RKO (cell line): ENCODE measurements at regions not wholly inside any gene's neighbourhood (a gene's known extent, or its start where the extent isn't known, plus 50 kb on each side); places are given as distances from the start of the nearest gene placed in this dataset.
A peak's percentile ranks its signal among the peaks of the same experiment; 100 is the strongest.

ENCODE experiments used
- DNase-seq: peaks from one replicate; pipeline ENCODE4 v3.0.0-alpha.2; 2016; ENCODE audit warnings: low spot score

DNA sequence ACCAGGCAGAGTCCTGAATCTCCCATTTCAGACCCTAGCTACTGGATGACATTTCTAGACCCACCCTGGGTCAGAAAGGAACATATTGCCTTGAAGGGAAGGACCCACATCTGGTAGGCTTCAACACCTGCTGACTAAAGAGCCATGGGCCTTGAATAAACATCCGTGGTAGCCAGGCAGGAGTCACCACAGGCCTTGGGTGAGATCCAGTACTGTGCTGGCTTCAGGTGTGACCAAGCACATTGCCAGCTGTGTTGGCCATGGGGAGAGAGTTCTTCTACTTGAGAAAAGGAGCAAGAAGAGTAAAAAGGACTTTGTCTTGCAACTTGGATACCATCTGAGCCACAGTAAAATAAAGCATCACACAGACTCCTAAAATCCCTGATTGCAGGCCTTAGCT lies 332.6 kb downstream of the SLC16A7 start:
- no peak for DNase-seq

DNA sequence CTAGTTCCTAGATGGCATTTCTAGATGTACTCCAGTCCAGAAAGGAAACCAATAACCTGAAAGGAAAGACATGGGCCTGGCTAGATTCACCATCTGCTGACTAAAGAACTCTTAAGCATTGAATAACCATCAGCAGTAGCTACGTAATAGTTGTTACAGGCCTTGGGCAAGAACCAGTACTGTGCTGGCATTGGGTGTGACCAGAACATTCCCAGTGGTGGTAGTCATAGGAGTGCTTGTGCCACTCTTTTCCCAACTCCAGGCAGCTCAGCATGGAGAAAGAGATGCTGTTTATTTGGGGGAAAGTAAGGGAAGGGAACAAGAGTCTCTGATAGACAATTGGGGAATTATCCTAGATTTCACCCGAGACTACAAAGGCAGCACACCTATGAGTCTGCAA lies 333.3 kb downstream of the SLC16A7 start:
- no peak for DNase-seq

DNA sequence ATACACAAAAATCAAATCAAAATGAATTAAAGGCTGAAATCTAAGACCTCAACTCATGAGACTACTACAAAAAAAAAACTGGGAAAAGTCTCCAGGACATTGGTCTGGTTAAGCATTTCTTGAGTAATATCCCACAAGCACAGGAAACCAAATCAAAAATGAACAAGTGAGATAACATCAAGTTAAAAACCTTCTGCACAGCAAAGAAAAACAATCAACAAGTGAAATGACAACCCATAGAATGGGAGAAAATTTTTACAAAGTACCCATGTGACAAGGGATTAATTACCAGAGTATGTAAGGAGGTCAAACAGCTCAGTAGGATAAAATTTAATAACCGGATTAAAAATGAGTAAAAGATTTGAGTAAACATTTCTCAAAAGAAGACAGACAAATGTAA lies 338.7 kb downstream of the SLC16A7 start:
- no peak for DNase-seq

DNA sequence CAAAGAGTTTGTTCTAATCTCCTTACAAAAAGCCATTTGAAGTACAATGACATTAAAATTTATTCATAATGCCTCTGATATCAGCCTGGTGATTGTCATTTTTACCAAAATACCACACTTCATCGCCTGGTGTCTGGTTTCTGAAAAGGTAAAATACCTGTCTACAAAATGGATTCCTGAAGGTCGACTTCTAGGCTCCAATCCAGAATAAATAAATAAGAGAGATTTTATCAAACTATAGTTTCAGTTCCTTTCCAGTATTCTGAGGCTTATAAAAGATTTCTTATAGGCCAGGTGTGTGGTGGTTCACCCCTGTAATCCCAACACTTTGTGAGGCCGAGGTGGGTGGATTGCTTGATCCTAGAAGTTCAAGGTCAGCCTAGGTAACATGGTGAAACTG lies 340.7 kb downstream of the SLC16A7 start:
- DNase-seq: no peak

DNA sequence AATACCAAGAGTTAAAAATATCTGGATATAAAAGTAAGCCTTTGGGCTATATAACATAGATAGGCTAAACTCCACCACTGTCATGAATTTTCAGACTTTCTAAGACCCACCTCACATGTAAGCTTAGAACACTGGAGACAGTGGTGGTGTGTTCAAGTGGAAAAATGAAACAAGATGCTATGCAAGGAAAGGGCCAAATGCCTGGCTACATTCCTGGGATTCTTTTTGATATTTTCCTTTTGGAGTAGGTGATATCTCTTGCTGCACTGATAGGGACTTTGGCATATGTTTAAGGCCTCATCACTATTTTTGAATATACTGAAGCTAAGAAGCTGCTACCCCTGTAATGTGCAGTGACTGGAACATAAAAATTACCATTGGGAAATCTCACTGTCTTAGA lies 341.3 kb downstream of the SLC16A7 start:
- DNase-seq: no peak

DNA sequence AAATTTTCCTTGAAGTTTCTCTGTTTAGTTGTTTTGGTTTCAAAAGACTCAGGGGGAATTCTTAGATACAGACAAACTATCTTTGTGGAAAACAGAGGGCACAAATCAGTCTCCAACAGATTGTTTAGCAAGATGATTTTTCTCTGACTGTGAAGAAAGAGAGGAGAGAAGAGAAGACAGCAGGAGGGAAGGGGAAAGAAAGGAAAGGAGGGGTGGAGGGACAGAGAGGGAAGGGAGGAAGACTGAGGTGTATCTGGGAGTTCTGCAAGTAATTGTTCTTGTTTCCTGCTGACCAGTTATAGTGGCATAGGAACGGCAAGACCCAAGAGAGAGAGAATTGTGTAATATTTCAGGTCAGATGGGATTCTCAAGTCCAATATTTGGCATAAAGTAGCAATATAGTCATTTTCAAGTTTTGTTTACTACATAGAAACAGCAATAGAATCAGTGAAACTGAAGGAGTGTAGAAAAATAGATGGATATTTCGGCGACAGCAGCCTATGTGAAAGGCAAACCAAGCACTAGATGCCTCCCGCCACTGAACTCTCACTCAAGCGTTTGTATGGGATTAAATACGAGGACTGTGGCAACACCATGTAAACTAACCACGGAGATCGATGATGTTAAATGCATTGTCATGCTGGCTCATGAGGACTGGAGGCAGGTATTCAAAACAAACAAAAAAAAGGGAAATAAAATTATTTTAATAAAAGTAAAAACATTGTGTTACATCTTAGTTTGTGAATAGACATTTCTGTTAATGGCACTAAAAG lies 342.5 kb downstream of the SLC16A7 start:
- DNase-seq: no peak

DNA sequence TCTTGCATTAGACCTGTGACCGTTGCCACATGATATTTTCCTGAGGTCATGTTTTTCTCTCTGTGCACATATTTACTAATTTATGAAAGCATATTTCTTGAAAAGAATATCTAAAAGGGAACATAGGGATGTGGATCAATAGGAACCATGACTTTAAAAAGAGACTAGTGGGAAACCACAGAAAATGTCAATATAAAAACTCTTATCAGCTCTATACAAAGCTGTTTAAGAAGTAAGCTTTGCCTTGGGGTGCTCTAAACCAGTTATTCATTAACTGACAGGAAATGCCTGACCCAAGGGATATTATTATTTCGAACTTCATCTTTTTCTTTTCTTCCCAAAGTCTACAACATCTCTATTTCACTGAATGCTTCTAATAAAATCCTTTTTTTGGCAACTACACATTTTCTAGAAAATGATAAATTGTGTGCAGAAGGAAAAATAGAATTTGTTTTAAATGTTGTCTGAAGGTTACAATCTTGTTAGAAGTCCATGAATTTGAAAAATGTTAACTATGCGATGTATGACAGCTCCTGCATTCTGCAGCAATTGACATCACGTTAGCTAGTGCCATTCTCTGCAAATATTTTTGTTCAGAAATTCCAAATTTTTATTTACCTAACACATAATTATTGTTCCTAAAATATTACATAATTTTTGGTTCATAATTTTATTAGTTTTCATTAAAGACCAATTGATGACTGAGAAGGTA lies 345.0 kb downstream of the SLC16A7 start:
- no peak for DNase-seq

DNA sequence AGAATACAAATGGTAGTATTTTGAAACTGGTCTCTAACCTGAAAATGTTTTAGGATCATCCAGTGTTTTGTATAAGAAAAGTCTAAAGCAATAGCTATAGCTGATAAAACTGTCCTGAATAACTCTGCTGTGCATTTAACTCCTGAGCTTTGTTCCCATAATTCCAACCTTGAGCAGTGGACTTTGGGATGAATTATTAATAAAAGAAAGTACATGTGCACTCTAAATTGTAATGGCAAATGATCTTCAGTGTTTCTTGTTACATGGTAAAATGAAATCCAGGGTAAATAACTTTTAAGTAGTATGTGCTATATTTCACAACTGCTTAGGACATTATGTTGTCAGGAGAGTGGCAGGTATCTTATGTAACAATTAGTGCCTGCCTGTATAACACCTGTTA lies 345.6 kb downstream of the SLC16A7 start:
- DNase-seq: no peak

DNA sequence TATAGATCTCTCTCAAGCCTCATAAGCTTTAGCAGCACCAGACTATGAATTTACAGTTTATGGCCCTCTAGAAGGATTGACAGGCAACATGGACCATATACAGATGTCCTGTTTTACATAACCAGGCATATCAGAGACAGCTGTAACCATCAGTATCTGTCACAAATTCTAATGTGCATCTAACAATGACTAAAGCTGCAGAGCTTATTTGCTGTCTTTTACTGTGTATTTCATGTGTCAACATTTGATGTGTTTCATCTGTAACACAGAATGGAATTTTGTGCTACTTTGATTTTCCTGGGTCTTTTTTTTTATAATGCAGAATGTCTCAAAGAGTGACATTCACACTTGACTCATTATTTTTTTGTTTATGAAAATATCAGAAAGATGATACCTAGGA lies 348.3 kb downstream of the SLC16A7 start:
- DNase-seq: no peak

DNA sequence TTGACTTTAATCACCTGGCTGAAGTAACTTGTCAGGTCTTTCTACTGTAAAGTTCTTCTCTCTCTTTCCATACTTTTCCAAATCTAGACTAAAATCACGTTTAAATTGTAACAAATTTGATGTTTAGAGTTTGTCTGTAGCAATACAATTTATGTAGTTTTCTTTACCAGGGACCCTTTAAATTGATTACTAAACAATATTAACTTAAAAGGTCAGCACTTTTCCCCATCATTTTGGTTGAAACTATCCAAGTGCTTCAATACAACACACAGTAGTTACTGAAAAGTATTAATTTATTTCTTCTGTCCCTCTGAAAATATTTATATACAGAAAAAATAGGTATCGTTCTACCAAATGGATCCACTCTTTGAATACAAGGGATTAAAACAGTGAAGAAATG lies 350.8 kb downstream of the SLC16A7 start:
- DNase-seq: no peak

DNA sequence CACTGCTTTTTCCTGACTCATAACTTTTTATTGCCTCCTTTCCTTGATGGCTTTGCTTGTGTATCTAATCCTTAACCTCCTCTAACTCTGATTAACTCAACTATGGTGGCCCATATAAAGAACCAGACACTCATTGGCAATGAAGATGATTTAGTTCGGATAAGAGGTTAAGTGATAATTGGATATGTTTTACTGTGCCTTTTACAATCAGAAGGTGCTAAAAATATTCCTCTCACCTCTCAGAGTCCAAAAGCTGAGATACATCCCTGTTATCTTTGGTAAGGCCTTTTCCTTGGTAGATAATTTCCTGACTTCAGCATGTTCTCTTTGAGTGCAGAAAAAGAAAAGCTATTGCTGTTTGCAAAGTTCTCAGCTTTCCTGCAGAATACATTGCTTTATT lies 367.7 kb downstream of the SLC16A7 start:
- no peak for DNase-seq

DNA sequence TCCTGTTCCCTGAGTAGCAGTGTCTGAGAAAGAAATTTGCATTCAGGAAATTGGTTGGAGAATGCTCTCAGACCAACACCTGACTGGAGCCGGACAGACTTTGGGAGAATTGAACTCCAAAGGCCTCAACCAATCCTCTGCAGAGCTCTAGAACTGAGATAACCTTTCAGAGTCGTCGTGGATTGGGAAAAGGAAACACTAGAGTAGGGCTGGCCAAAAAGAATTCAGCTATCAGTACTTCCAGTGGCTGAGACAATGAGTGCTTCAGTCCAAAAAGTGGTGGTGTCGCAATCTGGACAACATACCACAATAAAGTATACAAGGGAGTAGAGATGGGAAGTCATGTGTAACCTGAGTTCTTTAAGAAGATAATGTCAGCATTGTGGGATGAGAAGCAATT lies 377.1 kb downstream of the SLC16A7 start:
- no peak for DNase-seq

DNA sequence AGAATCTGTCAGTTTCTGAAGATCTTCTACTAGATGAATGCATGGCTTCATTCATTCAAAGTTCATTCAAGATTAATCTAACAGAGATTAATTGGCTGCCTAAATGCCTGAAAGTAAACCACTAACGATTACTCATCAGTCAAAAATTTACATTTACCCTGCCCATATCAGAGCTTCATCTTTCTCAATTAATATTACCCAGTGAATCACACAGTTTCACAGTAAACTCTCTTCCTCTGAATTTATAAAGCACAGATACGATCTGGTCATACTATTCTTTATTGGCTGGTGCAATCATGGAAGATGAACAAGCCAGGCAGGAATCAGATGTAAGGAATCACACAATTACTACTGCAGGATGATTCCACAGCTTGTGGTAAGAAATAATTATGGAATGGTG lies 377.7 kb downstream of the SLC16A7 start:
- peak; percentile 1 for DNase-seq

DNA sequence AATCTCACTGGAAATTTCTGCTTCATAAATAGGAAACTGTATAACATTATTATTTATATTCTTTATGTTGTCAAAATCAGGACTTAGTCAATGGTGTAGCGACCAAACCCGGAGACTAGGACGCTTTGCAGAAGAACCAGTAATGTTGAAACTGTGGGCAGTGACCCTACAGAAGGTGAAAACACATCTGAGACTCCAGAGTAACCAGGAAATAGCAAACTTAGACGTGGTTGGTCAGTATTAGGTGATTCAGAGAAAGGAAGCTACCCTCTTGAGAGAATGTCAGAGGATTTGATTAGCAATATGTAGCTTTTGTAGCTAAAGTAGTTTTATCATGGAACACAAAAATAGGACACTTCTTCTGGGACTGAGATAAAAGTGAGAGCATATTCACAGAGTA lies 381.9 kb downstream of the SLC16A7 start:
- DNase-seq: no peak

DNA sequence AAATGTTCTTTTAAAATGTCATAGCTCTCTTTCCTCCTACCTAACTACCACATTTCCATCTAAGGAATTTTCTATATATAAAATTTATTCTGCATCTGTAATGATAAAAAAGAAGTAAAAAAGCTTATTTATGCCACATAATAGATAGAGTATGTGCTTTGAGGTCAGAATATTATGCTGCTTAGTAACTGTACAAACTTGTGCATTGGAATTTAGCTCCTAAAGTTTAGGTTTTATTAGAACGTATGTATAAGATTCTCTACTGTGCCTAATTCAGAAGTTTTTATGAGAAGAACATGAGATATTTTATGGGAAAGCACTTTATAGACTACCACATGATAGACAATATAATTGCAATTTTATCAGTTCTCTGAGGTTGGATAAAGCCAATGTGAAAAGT lies 384.6 kb downstream of the SLC16A7 start:
- no peak for DNase-seq

DNA sequence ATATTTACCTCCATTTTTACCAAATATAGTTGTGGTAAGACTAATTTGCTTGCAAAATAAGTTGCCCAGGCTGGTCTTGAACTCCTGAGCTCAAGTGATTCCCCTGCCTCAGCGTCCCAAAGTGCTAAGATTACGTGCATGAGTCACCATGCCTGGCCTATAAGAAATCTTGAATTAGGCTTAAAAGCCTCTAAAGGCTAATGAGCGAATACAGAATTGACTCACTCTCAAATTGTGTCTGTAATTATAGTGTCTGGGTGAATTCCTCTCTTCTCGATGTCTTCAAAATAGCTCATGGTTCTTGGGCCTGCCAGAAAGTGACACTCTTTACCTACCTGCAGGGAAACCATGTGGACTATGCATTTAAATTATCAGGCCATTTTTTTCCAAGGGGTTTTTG lies 403.5 kb downstream of the SLC16A7 start:
- DNase-seq: no peak

DNA sequence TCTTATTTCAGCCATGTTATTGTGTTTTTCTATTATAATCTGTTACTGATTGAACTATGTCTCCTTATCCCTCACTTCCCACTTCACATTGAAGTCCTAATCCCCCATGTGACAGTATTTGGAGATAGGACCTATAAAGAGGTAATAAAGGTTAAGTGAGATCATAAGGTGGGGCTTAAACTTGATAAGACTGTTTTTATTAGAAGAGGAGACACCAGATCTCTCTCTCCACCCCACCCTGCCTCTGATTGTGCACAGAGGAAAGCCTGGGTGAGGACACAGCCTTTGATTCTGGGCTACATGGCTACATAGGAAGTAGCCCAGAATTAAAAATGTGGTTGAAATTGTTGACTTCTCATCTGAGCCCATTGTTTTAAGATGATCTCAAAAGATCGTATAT lies 414.7 kb downstream of the SLC16A7 start:
- DNase-seq: no peak

DNA sequence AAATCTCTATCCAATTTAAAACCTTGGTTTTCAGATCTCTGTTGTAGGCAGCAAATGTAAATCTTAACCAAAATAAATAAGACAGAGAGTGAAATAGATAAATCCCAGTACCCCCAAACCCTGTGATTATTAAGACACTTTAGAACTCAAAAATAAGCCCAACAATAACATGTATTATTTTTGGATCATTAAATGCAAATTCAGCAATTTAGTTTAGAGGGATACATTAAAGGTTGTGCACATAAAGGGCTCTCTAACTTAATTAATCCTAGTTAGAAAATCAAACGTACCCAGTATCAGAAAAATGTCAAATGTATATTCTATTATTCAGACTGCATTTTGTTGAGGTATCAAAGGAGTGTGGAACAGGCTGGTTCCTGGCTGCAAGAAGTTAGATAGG lies 416.8 kb downstream of the SLC16A7 start:
- DNase-seq: no peak

DNA sequence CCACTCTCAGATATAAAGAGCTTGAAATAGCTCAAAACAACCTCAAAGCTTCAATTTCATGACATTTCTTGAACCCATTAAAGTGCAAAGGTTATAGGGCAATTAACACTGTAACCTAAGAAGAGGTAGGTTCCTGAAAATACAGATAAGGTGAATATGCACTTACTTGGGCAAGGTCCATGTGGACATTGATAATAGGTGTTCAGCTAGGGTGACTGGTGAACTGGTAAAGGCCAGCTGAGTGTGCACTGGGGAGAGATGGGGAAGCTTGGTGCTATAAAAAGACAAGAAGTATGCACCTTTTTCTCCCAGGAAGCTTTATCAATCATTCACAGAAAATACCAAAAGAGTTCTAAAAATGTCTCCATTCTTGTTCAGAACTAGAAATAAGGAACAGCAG lies 418.6 kb downstream of the SLC16A7 start:
- DNase-seq: no peak

DNA sequence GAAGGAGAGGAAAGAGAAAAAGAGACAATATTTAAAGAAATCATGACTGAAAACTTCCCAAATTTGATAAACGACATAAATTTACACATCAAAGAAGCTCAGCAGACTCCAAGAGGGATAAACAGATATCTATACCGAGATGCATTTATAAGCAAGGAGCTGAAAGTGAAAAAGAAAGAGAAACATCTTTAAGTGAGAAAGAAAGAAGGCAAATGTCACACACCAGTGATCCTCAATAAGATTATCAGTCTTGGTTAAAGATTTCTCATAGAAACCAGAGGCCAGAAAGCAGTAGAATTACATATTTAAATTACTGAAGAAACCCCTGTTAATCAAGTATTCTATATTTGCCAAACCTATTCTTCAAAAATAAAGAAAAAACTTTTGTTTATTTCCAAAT lies 424.2 kb downstream of the SLC16A7 start:
- no peak for DNase-seq

DNA sequence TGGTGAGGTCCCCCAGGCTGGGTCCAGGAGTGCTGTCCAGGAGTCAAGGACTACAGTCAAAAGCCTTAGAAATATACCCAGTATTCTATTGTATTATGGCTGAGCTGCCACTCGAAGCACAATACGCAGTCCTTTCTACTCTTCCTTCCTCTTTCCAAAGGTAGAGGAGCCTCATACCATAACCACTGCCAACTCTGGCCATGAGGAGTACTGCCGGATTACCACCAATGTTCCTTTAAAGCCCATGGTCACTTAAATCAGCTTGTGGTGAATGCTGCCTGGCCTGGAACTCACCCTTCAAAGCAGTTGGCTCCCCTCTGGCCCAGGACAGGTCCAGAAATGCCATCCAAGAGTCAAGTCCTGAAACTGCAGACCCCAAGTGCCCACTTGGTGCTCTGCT lies 425.4 kb downstream of the SLC16A7 start:
- no peak for DNase-seq

DNA sequence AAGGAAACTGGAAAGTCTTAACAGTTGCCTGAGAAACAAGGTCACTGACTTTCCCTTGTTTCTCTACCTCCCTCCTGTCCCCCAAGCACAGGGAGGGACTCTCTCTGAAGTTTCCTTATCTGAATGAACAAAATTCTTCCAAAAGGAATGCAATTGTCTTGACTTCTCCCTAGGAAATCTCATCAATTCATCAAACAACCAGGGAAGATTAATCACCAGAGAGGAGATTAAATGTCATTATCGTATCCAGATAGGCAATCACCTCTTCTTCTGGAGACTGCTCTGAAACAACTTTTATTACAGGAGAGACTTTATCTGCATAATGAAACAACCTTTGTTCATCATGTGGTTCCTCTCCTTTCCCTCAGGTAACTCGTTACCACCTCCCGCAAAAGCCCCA lies 431.4 kb downstream of the SLC16A7 start:
- no peak for DNase-seq

DNA sequence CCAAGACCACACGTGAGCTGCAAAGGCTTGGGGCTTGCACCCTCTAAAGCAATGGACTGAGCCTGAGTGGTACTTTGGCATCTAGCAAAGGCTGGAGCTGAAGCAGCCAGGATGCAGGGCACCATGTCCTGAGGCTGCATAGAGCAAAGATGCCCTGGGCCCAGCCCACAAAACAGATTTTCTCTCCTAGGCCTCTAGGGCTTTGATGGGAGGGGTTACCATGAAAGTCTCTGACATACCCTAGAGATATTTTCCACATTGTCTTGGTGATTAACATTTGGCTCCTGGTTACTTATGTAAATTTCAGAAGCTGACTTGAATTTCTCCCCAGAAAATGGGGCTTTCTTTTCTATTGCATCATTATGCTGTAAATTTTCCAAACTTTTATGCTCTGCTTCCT lies 438.3 kb downstream of the SLC16A7 start:
- no peak for DNase-seq

DNA sequence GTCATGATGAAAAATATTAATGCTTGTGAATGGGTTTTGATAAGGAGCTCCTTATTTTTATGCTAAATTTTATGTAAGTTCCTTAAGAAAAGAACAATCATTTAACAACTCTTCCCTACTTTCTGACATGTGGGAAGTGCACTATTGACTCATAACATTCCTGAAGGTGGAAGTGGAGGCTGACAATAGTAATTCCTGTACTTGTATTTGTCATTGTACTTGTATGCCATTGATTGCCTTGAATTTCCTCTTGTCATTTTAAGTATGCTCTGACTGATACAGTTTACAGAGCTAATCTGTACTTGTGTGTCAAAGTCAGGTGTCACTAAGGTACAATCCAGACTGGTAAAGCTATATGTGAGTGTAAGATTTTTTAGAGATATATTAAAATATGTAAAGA lies 440.0 kb downstream of the SLC16A7 start:
- peak; percentile 21 for DNase-seq
